ENCODE measurements at regions not wholly inside any gene's neighbourhood (a gene's known extent, or its start where the extent isn't known, plus 50 kb on each side); places are given as distances from the start of the nearest gene placed in this dataset.

- no peak for TF ChIP-seq POLR2A (IDR thresholded peaks at IDR 0.05)
- TF ChIP-seq CTCF (IDR thresholded peaks at IDR 0.05), result no peak
- no peak for TF ChIP-seq POLR2AphosphoS5 (IDR thresholded peaks at IDR 0.05)
Measured at GRCh38 chr13:71339005-71339404, 528.0 kb downstream of the DACH1 start.

Measured in sigmoid colon (tissue), 4 donors.